SK-N-SH (cell line): ENCODE measurements at regions not wholly inside any gene's neighbourhood (a gene's known extent, or its start where the extent isn't known, plus 50 kb on each side); places are given as distances from the start of the nearest gene placed in this dataset.

ENCODE experiments used
- CTCF ChIA-PET: fragments of 300-600, 350-600 bp; formaldehyde crosslinking; extraction: SDS; loops from one replicate; lab custom pipeline; 2021; lab: Yijun Ruan, JAX
- POLR2A ChIA-PET: fragments of 350-600 bp; sonication (Branson Sonifier 250); formaldehyde crosslinking; extraction: SDS; loops from one replicate; lab custom pipeline; 2020; ENCODE audit warnings: antibody characterized with exemption, inconsistent platforms; lab: Yijun Ruan, JAX
- DNase-seq: peaks from one replicate; pipeline ENCODE4 v3.0.0; 2012
- H2AFZ ChIP-seq: fragments of 200-600 bp; sonication (generic); 2 replicates; pipeline ENCODE4 v1.8.1; 2016; ENCODE audit warnings: antibody characterized with exemption, mild to moderate bottlenecking, low read depth
- H3F3A ChIP-seq: fragments of 200-600 bp; sonication (generic); replicated peaks from 2 replicates; pipeline ENCODE3; 2016; ENCODE audit warnings: antibody characterized with exemption, mild to moderate bottlenecking; ENCODE audit not compliant: insufficient read depth
- H3K27ac ChIP-seq, 2 experiments: fragments of 200-500 bp in 1 of 2; fragments of 200-600 bp in 1 of 2; sonication (Bioruptor generic) in 1 of 2; sonication (generic), shearing (Covaris generic) in 1 of 2; 2 replicates each; pipeline versions ENCODE4 v1.5.1 to v1.6.1; 2014 to 2016; ENCODE audit warnings: low read depth in 2 of 2, inconsistent platforms in 1 of 2, low read length in 1 of 2, mild to moderate bottlenecking in 1 of 2, mixed read lengths in 1 of 2
- H3K27me3 ChIP-seq: fragments of 200-600 bp; sonication (generic), shearing (Covaris generic); 2 replicates; pipeline ENCODE4 v1.6.1; 2016; ENCODE audit warnings: mixed run types; ENCODE audit not compliant: insufficient read depth
- H3K36me3 ChIP-seq, 2 experiments: fragments of 200-500 bp in 1 of 2; fragments of 200-600 bp in 1 of 2; sonication (Bioruptor generic) in 1 of 2; sonication (generic) in 1 of 2; replicated peaks in 1 of 2; 2 replicates each; pipeline versions ENCODE3 to v1.5.1; 2014 to 2016; ENCODE audit warnings: low read length in 1 of 2, mild to moderate bottlenecking in 1 of 2; ENCODE audit not compliant: insufficient read depth in 2 of 2, control insufficient read depth in 1 of 2
- H3K4me1 ChIP-seq, 2 experiments: fragments of 200-500 bp in 1 of 2; fragments of 200-600 bp in 1 of 2; sonication (Bioruptor generic) in 1 of 2; sonication (generic), shearing (Covaris generic) in 1 of 2; 2 replicates each; pipeline versions ENCODE4 v1.5.1 to v1.6.1; 2014 to 2016; ENCODE audit warnings: low read depth in 1 of 2, low read length in 1 of 2, mixed run types in 1 of 2; ENCODE audit not compliant: insufficient read depth in 2 of 2, control insufficient read depth in 1 of 2
- H3K4me2 ChIP-seq: fragments of 200-600 bp; sonication (generic), shearing (Covaris generic); 2 replicates; pipeline ENCODE4 v1.6.1; 2017; ENCODE audit warnings: mixed run types
- H3K4me3 ChIP-seq, 2 experiments: fragments of 200-500 bp in 1 of 2; fragments of 200-600 bp in 1 of 2; sonication (Bioruptor generic) in 1 of 2; sonication (generic), shearing (Covaris generic) in 1 of 2; 2 replicates each; pipeline versions ENCODE4 v1.5.1 to v1.8.1; 2014 to 2016; ENCODE audit warnings: low read depth in 2 of 2, inconsistent platforms in 1 of 2, low read length in 1 of 2, mild to moderate bottlenecking in 1 of 2, mixed read lengths in 1 of 2, moderate library complexity in 1 of 2
- H3K79me2 ChIP-seq: fragments of 200-600 bp; sonication (generic); 2 replicates; pipeline ENCODE4 v1.8.1; 2017; ENCODE audit warnings: mild to moderate bottlenecking; ENCODE audit not compliant: insufficient read depth
- H3K9ac ChIP-seq: fragments of 200-600 bp; sonication (generic); 2 replicates; pipeline ENCODE4 v1.6.1; 2017; ENCODE audit warnings: mixed run types
- H3K9me2 ChIP-seq: fragments of 200-600 bp; sonication (generic); 2 replicates; pipeline ENCODE4 v1.6.1; 2017; ENCODE audit warnings: mixed run types
- H3K9me3 ChIP-seq: fragments of 200-600 bp; sonication (generic); 2 replicates; pipeline ENCODE4 v1.6.1; 2017; ENCODE audit warnings: mixed run types, mild to moderate bottlenecking, moderate library complexity
- H4K20me1 ChIP-seq: fragments of 200-600 bp; sonication (generic); 2 replicates; pipeline ENCODE4 v1.6.1; 2017; ENCODE audit warnings: mild to moderate bottlenecking, mixed run types; ENCODE audit not compliant: insufficient read depth
- CHD2 ChIP-seq: fragments of 150-350 bp; IDR thresholded peaks from 2 replicates; pipeline ENCODE4 v1.6.1; 2018; ENCODE audit warnings: low read length; ENCODE audit not compliant: partially characterized antibody
- ELF1 ChIP-seq: IDR thresholded peaks from 2 replicates; pipeline ENCODE4 v1.4.0; 2012
- FOSL2 ChIP-seq: IDR thresholded peaks from 2 replicates; pipeline ENCODE4 v1.4.0; 2012; ENCODE audit warnings: low read depth, mild to moderate bottlenecking, moderate library complexity, borderline replicate concordance
- FOXJ3 ChIP-seq: sonication (generic); formaldehyde crosslinking; IDR thresholded peaks from 2 replicates; pipeline ENCODE4 v1.5.1; 2020; ENCODE audit warnings: mild to moderate bottlenecking, missing genetic modification reagents
- GABPA ChIP-seq: IDR thresholded peaks from 2 replicates; pipeline ENCODE4 v1.4.0; 2012; ENCODE audit warnings: low read depth, mild to moderate bottlenecking
- JUND ChIP-seq: IDR thresholded peaks from 2 replicates; pipeline ENCODE4 v1.4.0; 2012
- NFIC ChIP-seq: IDR thresholded peaks from 2 replicates; pipeline ENCODE4 v1.4.0; 2012; ENCODE audit warnings: borderline replicate concordance
- POLR2AphosphoS5 ChIP-seq: IDR thresholded peaks from 2 replicates; pipeline ENCODE4 v1.6.1; 2012; ENCODE audit warnings: low read depth, low read length
- RAD21 ChIP-seq: IDR thresholded peaks from 2 replicates; pipeline ENCODE4 v1.6.1; 2012; ENCODE audit warnings: mild to moderate bottlenecking, low read length
- SIN3A ChIP-seq: IDR thresholded peaks from 2 replicates; pipeline ENCODE4 v1.6.1; 2012; ENCODE audit warnings: low read depth, mild to moderate bottlenecking, low read length, moderate library complexity, borderline replicate concordance
- SMC3 ChIP-seq: IDR thresholded peaks from 2 replicates; pipeline ENCODE4 v1.6.1; 2012; ENCODE audit warnings: low read depth, low read length, improper control_type of control experiment
- TAF1 ChIP-seq: IDR thresholded peaks from 2 replicates; pipeline ENCODE4 v1.6.1; 2012; ENCODE audit warnings: low read depth, mild to moderate bottlenecking, low read length, moderate library complexity, borderline replicate concordance
- TEAD4 ChIP-seq: IDR thresholded peaks from 2 replicates; pipeline ENCODE4 v1.4.0; 2012; ENCODE audit warnings: mild to moderate bottlenecking, borderline replicate concordance; ENCODE audit not compliant: insufficient read depth
- YY1 ChIP-seq: IDR thresholded peaks from 2 replicates; pipeline ENCODE4 v1.4.0; 2012; ENCODE audit warnings: low read depth, mild to moderate bottlenecking
- WGBS: methylation state at CpG from one replicate; pipeline ENCODE4 v1.1.6; 2017; ENCODE audit warnings: low lambda C conversion rate; 5-methylcytosine and 5-hydroxymethylcytosine counted together
- TF ChIP-seq, protein P1 (sequence below): fragments of 150-350 bp; IDR thresholded peaks from 2 replicates; pipeline ENCODE4 v1.6.1; 2016; ENCODE audit warnings: mild to moderate bottlenecking, low read depth, low read length
- TF ChIP-seq, protein P2 (sequence below): IDR thresholded peaks from 2 replicates; pipeline ENCODE4 v1.4.0; 2012; ENCODE audit warnings: low read depth, borderline replicate concordance
- TF ChIP-seq, protein P3 (sequence below): fragments of 200-600 bp; sonication (generic); IDR thresholded peaks from 2 replicates; pipeline ENCODE4 v1.6.1; 2017; ENCODE audit warnings: antibody characterized with exemption, mild to moderate bottlenecking, moderate library complexity
- TF ChIP-seq, protein P4 (sequence below): IDR thresholded peaks from 2 replicates; pipeline ENCODE4; 2012
- TF ChIP-seq, protein P5 (sequence below): IDR thresholded peaks from 2 replicates; pipeline ENCODE4 v1.4.0; 2012; ENCODE audit warnings: low read depth
- TF ChIP-seq, protein P6 (sequence below): fragments of 150-350 bp; IDR thresholded peaks from 2 replicates; pipeline ENCODE4 v1.6.1; 2017; ENCODE audit warnings: antibody characterized with exemption, low read length, low read depth, borderline replicate concordance

DNA sequence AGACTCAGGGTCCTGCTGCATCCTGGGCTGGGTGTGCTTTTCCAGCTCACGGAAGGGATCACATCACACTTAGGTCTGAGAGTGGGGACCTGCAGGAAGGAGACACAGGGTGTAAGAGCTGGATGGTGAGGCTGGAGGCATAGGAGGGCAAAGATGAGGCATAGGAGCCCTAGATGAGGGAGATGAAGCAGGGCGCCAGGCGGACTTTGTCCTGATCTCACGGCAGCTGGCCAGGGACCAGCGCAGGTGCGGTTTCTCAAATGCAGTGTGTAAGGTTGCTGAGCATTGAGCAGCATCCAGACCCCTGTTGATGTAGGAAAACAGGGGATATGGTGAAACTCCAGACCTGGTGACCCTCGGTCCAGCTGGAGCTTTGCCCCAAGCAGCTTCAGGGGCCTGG lies 156.5 kb downstream of the PSAT1 start (continued):
- TF ChIP-seq, protein P1, sequence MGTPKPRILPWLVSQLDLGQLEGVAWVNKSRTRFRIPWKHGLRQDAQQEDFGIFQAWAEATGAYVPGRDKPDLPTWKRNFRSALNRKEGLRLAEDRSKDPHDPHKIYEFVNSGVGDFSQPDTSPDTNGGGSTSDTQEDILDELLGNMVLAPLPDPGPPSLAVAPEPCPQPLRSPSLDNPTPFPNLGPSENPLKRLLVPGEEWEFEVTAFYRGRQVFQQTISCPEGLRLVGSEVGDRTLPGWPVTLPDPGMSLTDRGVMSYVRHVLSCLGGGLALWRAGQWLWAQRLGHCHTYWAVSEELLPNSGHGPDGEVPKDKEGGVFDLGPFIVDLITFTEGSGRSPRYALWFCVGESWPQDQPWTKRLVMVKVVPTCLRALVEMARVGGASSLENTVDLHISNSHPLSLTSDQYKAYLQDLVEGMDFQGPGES: no peak
- TF ChIP-seq, protein P2, sequence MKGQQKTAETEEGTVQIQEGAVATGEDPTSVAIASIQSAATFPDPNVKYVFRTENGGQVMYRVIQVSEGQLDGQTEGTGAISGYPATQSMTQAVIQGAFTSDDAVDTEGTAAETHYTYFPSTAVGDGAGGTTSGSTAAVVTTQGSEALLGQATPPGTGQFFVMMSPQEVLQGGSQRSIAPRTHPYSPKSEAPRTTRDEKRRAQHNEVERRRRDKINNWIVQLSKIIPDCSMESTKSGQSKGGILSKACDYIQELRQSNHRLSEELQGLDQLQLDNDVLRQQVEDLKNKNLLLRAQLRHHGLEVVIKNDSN: no peak
- TF ChIP-seq ELF1 (no peak), RAD21 (no peak), SMC3 (no peak), TAF1 (no peak)
- TF ChIP-seq, protein P3, sequence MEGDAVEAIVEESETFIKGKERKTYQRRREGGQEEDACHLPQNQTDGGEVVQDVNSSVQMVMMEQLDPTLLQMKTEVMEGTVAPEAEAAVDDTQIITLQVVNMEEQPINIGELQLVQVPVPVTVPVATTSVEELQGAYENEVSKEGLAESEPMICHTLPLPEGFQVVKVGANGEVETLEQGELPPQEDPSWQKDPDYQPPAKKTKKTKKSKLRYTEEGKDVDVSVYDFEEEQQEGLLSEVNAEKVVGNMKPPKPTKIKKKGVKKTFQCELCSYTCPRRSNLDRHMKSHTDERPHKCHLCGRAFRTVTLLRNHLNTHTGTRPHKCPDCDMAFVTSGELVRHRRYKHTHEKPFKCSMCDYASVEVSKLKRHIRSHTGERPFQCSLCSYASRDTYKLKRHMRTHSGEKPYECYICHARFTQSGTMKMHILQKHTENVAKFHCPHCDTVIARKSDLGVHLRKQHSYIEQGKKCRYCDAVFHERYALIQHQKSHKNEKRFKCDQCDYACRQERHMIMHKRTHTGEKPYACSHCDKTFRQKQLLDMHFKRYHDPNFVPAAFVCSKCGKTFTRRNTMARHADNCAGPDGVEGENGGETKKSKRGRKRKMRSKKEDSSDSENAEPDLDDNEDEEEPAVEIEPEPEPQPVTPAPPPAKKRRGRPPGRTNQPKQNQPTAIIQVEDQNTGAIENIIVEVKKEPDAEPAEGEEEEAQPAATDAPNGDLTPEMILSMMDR: no peak

DNA sequence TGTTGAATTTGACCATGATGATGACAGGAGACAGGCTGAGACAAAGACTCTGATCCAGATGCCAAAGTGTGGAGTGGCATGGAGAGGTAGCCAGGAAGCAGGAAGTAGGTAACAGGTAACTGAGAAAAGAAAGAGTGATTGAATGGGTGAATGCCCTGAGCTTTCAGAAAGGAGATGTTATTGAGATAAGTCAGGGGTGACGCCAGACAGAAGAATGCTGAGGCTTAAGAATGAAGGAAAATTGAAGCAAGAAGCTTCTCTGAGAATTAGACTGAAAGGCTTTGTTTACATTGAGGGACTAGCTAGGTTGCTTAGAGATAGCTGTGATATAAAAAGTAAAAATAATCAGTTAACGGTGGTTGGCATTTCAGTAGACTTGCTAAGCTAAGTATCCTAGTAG lies 165.7 kb downstream of the PSAT1 start:
- H4K20me1 ChIP-seq: no peaks in the 10 kb centered on the region
- TF ChIP-seq FOSL2: no peak
- TF ChIP-seq SMC3: no peak
- TF ChIP-seq, protein P1: no peak
- no peak for TF ChIP-seq YY1
- no peak for TF ChIP-seq GABPA
- TF ChIP-seq, protein P4, sequence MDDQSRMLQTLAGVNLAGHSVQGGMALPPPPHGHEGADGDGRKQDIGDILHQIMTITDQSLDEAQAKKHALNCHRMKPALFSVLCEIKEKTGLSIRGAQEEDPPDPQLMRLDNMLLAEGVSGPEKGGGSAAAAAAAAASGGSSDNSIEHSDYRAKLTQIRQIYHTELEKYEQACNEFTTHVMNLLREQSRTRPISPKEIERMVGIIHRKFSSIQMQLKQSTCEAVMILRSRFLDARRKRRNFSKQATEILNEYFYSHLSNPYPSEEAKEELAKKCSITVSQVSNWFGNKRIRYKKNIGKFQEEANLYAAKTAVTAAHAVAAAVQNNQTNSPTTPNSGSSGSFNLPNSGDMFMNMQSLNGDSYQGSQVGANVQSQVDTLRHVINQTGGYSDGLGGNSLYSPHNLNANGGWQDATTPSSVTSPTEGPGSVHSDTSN: no peak
- no peak for TF ChIP-seq SIN3A
- TF ChIP-seq FOXJ3: no peak
- TF ChIP-seq RAD21: no peak
- TF ChIP-seq TEAD4: no peak
- TF ChIP-seq POLR2AphosphoS5: no peak
- TF ChIP-seq CHD2: no peak
- no peak for TF ChIP-seq NFIC
- TF ChIP-seq, protein P5, sequence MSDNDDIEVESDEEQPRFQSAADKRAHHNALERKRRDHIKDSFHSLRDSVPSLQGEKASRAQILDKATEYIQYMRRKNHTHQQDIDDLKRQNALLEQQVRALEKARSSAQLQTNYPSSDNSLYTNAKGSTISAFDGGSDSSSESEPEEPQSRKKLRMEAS: no peak
- no peak for TF ChIP-seq JUND
- TF ChIP-seq ELF1: no peak
- TF ChIP-seq, protein P6, sequence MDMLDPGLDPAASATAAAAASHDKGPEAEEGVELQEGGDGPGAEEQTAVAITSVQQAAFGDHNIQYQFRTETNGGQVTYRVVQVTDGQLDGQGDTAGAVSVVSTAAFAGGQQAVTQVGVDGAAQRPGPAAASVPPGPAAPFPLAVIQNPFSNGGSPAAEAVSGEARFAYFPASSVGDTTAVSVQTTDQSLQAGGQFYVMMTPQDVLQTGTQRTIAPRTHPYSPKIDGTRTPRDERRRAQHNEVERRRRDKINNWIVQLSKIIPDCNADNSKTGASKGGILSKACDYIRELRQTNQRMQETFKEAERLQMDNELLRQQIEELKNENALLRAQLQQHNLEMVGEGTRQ: no peak
- H3K9me2 ChIP-seq: no peaks in the 10 kb centered on the region
- no peak for DNase-seq
- ChIA-PET CTCF (interaction anchor here (1.5 kb wide), 1 partner anchor 23 kb away, joined by 7 read pairs; no protein-coding TSS in a partner anchor), POLR2A (no interaction called here)
- no peak overlapping the region for H3K4me3 ChIP-seq
- H3F3A ChIP-seq: peaks cover 6% of the 10 kb centered on the region
- 66% methylated on average over 2 of the region's 2 CpGs for WGBS
- H3K4me2 ChIP-seq: no peak overlapping the region
- H3K27me3 ChIP-seq: no peaks in the 10 kb centered on the region
- H3K9ac ChIP-seq: no peak overlapping the region
- H3K4me1 ChIP-seq: no peaks in the 10 kb centered on the region
- H3K79me2 ChIP-seq: no peaks in the 10 kb centered on the region
- H3K9me3 ChIP-seq: no peaks in the 10 kb centered on the region
- no peaks in the 10 kb centered on the region for H3K36me3 ChIP-seq
- no peak overlapping the region for H3K27ac ChIP-seq
- no peak overlapping the region for H2AFZ ChIP-seq
